ENCODE measurements at regions not wholly inside any gene's neighbourhood (a gene's known extent, or its start where the extent isn't known, plus 50 kb on each side); places are given as distances from the start of the nearest gene placed in this dataset.

- TF ChIP-seq CTCF (conservative IDR thresholded peaks at IDR 0.05; ENCODE audit: low read depth, low read length) = no peak
- H3K4me3 ChIP-seq (ENCODE audit: low read depth, low read length) = no peak overlapping the region
- peak; percentile 46 for DNase-seq (ENCODE audit: low read depth)
Measured at GRCh38 chr20:11235058-11235457, 561.3 kb upstream of the JAG1 start.

- no peak for TF ChIP-seq CTCF (conservative IDR thresholded peaks at IDR 0.05; ENCODE audit: low read depth, low read length)
- H3K4me3 ChIP-seq (ENCODE audit: low read depth, low read length) = no peak overlapping the region
Measured at GRCh38 chr20:11242320-11242719, 568.5 kb upstream of the JAG1 start.

GRCh38 chr20:11245431-11245830, 571.6 kb upstream of the JAG1 start:
- no peak for TF ChIP-seq CTCF (conservative IDR thresholded peaks at IDR 0.05; ENCODE audit: low read depth, low read length)
- no peak for DNase-seq (ENCODE audit: low read depth)
- no peak overlapping the region for H3K4me3 ChIP-seq (ENCODE audit: low read depth, low read length)

More at GRCh38 chr20:11242320-11242719, 568.5 kb upstream of the JAG1 start:
- no peak for DNase-seq (ENCODE audit: low read depth)

- no peak for DNase-seq (ENCODE audit: low read depth)
- no peak for TF ChIP-seq CTCF (conservative IDR thresholded peaks at IDR 0.05; ENCODE audit: low read depth, low read length)
Measured at GRCh38 chr20:11246251-11246775, 572.5 kb upstream of the JAG1 start.

GRCh38 chr20:11247046-11248010, 573.5 kb upstream of the JAG1 start:
- no peak overlapping the region for H3K4me3 ChIP-seq (ENCODE audit: low read depth, low read length)
- DNase-seq (ENCODE audit: low read depth) = no peak
- no peak for TF ChIP-seq CTCF (conservative IDR thresholded peaks at IDR 0.05; ENCODE audit: low read depth, low read length)

More at GRCh38 chr20:11246251-11246775, 572.5 kb upstream of the JAG1 start:
- no peak overlapping the region for H3K4me3 ChIP-seq (ENCODE audit: low read depth, low read length)

GRCh38 chr20:11248011-11248409, 574.2 kb upstream of the JAG1 start:
- DNase-seq (ENCODE audit: low read depth) = no peak
- TF ChIP-seq CTCF (conservative IDR thresholded peaks at IDR 0.05; ENCODE audit: low read depth, low read length) = no peak
- no peak overlapping the region for H3K4me3 ChIP-seq (ENCODE audit: low read depth, low read length)
